ENCODE measurements at regions not wholly inside any gene's neighbourhood (a gene's known extent, or its start where the extent isn't known, plus 50 kb on each side); places are given as distances from the start of the nearest gene placed in this dataset.

DNA sequence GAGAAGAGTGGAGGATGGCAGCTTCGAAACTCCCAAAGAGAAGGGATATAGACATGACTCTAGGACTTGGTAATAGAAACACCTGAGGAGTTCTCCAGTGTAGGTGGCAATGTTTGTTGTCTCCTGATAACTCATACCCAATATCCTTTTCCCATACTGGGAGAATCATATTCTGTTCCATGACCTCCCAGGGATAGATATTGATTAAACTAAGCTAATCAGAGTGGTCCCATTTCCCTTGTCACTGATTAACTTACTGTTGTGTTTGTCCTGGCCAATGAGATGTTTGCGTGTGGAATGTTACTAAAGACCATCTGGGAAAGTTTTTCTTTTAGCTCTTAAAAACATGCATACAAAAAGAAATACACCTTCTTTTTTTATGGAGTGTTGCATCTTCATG, 85.6 kb downstream of the RPL22L1 start:
- TF ChIP-seq, protein P1, sequence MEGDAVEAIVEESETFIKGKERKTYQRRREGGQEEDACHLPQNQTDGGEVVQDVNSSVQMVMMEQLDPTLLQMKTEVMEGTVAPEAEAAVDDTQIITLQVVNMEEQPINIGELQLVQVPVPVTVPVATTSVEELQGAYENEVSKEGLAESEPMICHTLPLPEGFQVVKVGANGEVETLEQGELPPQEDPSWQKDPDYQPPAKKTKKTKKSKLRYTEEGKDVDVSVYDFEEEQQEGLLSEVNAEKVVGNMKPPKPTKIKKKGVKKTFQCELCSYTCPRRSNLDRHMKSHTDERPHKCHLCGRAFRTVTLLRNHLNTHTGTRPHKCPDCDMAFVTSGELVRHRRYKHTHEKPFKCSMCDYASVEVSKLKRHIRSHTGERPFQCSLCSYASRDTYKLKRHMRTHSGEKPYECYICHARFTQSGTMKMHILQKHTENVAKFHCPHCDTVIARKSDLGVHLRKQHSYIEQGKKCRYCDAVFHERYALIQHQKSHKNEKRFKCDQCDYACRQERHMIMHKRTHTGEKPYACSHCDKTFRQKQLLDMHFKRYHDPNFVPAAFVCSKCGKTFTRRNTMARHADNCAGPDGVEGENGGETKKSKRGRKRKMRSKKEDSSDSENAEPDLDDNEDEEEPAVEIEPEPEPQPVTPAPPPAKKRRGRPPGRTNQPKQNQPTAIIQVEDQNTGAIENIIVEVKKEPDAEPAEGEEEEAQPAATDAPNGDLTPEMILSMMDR (IDR thresholded peaks at IDR 0.05), result no peak
- TF ChIP-seq POLR2A (IDR thresholded peaks at IDR 0.05), result no peak

Measured in esophagus squamous epithelium (tissue), 4 donors.